Jurkat, Clone E6-1 (cell line): ENCODE measurements at regions not wholly inside any gene's neighbourhood (a gene's known extent, or its start where the extent isn't known, plus 50 kb on each side); places are given as distances from the start of the nearest gene placed in this dataset.
A peak's percentile ranks its signal among the peaks of the same experiment; 100 is the strongest.

Experiments used
- DNase-seq: peaks from one replicate; pipeline ENCODE4 v3.0.0-alpha.2; 2011; ENCODE audit warnings: low read depth, low spot score
- H3K4me3 ChIP-seq: 2 replicates; pipeline ENCODE4 v1.5.1; 2011; ENCODE audit warnings: mild to moderate bottlenecking, low read length, control low read depth, moderate library complexity

GRCh38 chr7:116142374-116142773, 68.0 kb upstream of the TES start:
- no peak overlapping the region for H3K4me3 ChIP-seq
- no peak for DNase-seq

DNA sequence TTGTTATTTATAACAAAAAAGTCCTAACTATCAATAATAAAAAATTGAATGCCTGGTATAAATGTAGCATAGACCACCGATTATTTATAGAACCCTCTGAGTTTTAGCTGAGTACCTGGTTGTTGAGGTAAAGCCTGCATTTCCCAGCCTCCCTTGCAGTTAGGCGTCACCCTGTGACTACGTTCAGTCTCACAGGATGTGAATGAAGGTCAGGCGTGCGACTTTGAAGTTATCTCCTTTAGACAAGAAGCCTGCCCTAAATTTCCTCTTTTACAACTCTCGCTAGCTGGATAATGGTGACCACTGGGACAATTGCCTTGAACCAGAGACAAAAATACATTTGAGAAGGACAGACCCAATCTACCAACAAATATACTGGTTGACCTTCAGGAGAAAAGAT, 67.5 kb upstream of the TES start:
- no peak overlapping the region for H3K4me3 ChIP-seq
- DNase-seq, result peak; percentile 24

GRCh38 chr7:116145245-116145852, 65.0 kb upstream of the TES start:
- peak overlapping the region; percentile 2; the same call in 1 of the 2 replicates for H3K4me3 ChIP-seq
- DNase-seq, result peak; percentile 89

- DNase-seq, result no peak
- H3K4me3 ChIP-seq, result no peak overlapping the region
Measured at GRCh38 chr7:116148108-116148507, 62.2 kb upstream of the TES start.

GRCh38 chr7:116148626-116149025, 61.7 kb upstream of the TES start:
- DNase-seq, result no peak
- H3K4me3 ChIP-seq, result no peak overlapping the region

DNA sequence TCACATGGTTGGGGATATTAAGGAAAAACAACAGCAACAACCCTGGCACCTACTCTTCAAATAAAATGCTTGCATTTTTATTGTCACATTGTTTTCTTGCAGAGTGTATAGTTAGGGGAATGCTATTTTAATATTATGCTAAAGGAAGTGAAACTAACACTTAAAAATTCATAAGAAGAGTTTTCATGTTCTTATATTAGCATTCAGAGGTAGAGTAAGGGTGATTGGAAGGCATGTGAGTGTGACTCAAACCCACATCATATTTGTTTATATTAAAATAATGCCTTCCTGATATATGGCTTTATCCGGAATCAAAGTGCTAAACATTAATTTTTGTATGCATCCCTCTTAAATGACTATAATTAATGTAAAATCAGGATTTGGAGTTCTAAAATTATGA, 59.8 kb upstream of the TES start:
- DNase-seq, result no peak
- H3K4me3 ChIP-seq, result no peak overlapping the region

- no peak for DNase-seq
- H3K4me3 ChIP-seq, result no peak overlapping the region
Measured at GRCh38 chr7:116152276-116152675, 58.1 kb upstream of the TES start.

GRCh38 chr7:116153050-116153449, 57.3 kb upstream of the TES start:
- H3K4me3 ChIP-seq, result no peak overlapping the region
- DNase-seq, result no peak

DNA sequence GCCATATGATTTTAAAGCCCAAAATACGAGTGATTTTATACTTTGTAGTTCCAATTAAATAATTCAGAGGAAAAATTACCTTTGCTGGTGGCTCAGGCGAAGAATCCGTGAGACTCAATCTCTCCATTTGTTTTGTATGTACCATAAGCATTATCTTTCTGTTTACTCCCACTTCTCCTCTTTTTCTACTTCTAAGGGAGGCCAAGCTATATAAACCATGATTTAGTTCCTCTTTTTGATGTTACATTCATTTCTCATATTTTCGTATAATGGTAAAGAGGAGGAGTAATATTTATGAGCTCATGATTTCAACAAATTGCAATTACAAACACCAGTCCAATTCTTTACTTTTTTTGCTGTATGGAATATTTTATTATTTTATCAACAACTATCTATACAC, 50.6 kb upstream of the TES start:
- no peak overlapping the region for H3K4me3 ChIP-seq
- no peak for DNase-seq
